SJSA1 (cell line): ENCODE measurements at regions not wholly inside any gene's neighbourhood (a gene's known extent, or its start where the extent isn't known, plus 50 kb on each side); places are given as distances from the start of the nearest gene placed in this dataset.
A peak's percentile ranks its signal among the peaks of the same experiment; 100 is the strongest.
"Not testable (repeated sequence)": the region's sequence is repeated elsewhere in the genome, so short reads cannot be mapped to it uniquely, and the experiment has no call there.

Experiments used
- DNase-seq, 2 experiments: peaks; one replicate each; pipeline ENCODE4 v3.0.0-alpha.2; 2015 to 2020; ENCODE audit warnings: low spot score in 2 of 2, low read depth in 1 of 2
- H3K27ac ChIP-seq: fragments of 250-450 bp; sonication (Bioruptor Pico); 2 replicates; pipeline ENCODE4 v1.5.1; 2020; ENCODE audit warnings: mild to moderate bottlenecking, moderate library complexity
- H3K27me3 ChIP-seq: fragments of 250-450 bp; sonication (Bioruptor Pico); replicated peaks from 2 replicates; pipeline ENCODE4 v1.5.1; 2020; ENCODE audit warnings: mild to moderate bottlenecking, moderate library complexity
- H3K36me3 ChIP-seq: fragments of 250-450 bp; sonication (Bioruptor Pico); 2 replicates; pipeline ENCODE4 v1.5.1; 2020; ENCODE audit warnings: mild to moderate bottlenecking
- H3K4me1 ChIP-seq: fragments of 250-450 bp; sonication (Bioruptor Pico); replicated peaks from 2 replicates; pipeline ENCODE4 v1.6.1; 2021; ENCODE audit warnings: mild to moderate bottlenecking
- H3K4me3 ChIP-seq: fragments of 250-450 bp; sonication (Bioruptor Pico); 2 replicates; pipeline ENCODE4 v1.5.1; 2020; ENCODE audit warnings: mild to moderate bottlenecking
- H3K9me3 ChIP-seq: fragments of 250-450 bp; sonication (Bioruptor Pico); replicated peaks from 2 replicates; pipeline ENCODE4 v1.5.1; 2020; ENCODE audit warnings: mild to moderate bottlenecking

DNA sequence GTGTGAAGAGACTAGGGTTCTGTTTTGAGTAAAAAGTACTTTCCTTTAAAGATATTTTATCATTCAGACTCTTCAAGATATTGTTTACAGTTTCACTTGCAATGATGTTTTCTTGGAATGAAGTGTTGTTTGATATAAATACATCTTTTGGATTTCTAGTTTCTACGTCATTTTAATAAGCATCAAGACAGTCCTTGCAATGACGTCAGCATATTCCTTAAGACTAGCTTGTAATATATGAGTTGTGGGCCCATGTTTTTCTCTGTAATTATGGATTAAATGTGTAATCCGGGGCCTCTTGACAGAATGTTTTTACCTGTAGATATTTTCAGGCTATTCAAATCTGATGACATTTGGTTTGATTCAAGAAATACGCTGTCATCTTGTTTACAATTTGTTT lies 66.1 kb downstream of the RBMX2 start:
- Histone ChIP-seq H3K27ac (no peak overlapping the region), H3K4me3 (no peak overlapping the region), H3K4me1 (no peaks in the 10 kb centered on the region), H3K9me3 (no peaks in the 10 kb centered on the region), H3K36me3 (no peaks in the 10 kb centered on the region), H3K27me3 (no peaks in the 10 kb centered on the region)
- no peak for DNase-seq

DNA sequence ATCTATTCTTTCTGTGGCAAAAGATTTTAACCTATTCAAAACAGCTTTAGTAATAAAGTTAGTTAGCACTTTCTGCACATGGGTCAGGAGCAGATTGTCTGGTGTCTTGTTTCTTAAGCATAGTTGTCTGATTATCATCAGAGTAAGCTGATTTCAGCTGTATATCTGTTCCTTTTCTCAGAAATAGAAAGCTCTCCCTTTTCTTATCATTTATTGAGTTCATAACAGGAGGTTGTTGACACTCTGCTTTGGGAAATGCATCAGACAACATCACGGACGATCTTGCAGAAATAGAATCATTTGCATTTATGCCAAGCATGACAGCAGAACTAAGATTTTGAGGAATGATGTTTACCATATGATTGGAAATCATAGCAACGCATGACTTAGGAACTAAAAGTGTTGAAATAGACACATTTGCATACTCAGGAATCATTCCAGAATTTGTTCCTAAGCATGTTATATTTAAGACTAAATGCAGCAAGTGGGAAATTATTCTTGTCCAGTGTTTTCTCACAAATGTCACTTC lies 66.7 kb downstream of the RBMX2 start:
- Histone ChIP-seq H3K9me3 (no peaks in the 10 kb centered on the region), H3K27ac (no peak overlapping the region), H3K4me1 (no peaks in the 10 kb centered on the region), H3K27me3 (no peaks in the 10 kb centered on the region), H3K4me3 (no peak overlapping the region), H3K36me3 (no peaks in the 10 kb centered on the region)
- DNase-seq, result no peak

DNA sequence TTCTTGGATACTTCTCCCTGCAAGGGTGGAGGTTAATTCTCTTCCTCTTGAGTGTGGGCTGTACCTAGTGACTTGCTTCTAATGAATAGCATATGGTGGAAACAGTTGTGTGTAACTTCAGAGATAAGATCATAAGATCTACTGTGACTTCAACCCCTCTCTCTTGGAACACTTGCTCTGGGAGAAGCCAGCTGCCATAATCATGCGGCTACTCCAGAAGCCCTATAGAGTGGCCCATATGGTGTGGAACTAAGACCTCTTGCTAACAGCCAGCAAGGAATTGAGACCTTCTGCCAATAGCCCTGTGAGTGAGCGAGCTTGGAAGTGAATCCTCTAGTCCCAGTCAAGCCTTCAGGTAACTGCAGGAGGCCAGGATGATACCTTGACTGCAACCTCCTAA lies 81.1 kb downstream of the RBMX2 start:
- H3K9me3 ChIP-seq, result no peaks in the 10 kb centered on the region
- no peak for DNase-seq

DNA sequence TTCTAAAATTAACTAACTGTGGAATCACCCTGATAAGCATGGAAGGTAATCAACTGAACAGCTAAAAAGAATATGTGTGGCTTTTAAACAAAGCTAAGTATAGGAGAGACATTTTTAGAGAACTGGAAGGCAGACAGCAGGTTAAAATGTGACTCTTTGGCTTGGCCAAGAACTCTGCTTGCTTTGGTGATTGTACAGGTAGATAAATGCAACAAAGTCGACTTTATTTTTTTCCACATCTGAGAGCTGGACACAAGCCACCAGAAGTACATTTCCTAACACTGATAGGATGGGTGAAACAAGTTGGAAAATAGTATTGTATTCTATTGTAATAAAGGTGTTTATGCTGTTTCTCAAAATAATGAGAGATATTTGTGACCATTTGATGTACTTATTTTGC lies 84.1 kb downstream of the RBMX2 start:
- H3K27me3 ChIP-seq, result no peaks in the 10 kb centered on the region

More for the DNA sequence above, 81.1 kb downstream of the RBMX2 start:
- no peak overlapping the region for H3K27ac ChIP-seq
- H3K36me3 ChIP-seq, result no peaks in the 10 kb centered on the region
- H3K4me3 ChIP-seq, result no peak overlapping the region
- H3K27me3 ChIP-seq, result no peaks in the 10 kb centered on the region
- H3K4me1 ChIP-seq, result no peaks in the 10 kb centered on the region

DNA sequence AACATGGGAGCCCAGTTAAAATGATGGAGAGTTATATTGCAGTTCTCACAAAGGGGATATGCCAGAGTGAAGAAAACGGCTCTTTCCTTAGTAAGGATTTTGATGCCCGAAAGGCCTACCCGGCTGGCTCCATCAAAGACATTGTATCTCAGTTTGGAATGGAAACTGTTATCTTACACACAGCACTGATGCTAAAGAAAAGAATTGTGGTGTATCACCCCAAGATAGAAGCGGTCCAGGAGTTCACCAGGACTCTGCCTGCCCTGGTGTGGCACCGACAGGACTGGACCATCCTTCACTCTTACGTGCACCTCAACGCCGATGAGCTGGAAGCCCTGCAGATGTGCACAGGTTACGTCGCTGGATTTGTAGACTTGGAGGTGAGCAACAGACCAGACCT lies 93.7 kb downstream of the RBMX2 start:
- not testable (repeated sequence) for H3K36me3 ChIP-seq, DNase-seq, H3K4me3 ChIP-seq, H3K9me3 ChIP-seq, H3K27me3 ChIP-seq, H3K27ac ChIP-seq, H3K4me1 ChIP-seq

More for the DNA sequence above, 84.1 kb downstream of the RBMX2 start:
- Histone ChIP-seq H3K36me3 (no peaks in the 10 kb centered on the region), H3K9me3 (no peaks in the 10 kb centered on the region), H3K4me3 (no peak overlapping the region), H3K27ac (no peak overlapping the region), H3K4me1 (no peaks in the 10 kb centered on the region)
- no peak for DNase-seq

DNA sequence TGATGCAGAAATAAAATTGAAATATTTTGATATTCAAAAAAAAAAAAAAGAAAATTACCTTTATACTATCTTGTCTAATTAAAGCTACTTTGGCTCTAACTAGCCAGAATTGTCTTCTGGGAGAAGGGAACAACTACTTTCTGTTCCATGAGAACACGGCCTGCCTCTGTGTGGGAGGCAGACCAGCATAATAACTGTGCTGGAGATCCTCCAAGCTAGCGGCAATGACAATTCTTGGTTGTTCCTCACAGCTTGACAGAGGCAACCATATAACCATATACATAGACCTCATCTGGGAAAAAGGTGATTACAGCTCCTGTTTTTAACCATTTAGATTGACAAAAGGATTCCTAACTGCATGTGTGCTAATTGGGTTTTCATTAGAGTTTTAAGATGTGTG lies 95.7 kb downstream of the RBMX2 start:
- no peak for DNase-seq
- H3K9me3 ChIP-seq, result no peaks in the 10 kb centered on the region
- H3K27ac ChIP-seq, result no peak overlapping the region
- no peak overlapping the region for H3K4me3 ChIP-seq
- H3K4me1 ChIP-seq, result no peaks in the 10 kb centered on the region
- H3K27me3 ChIP-seq, result no peaks in the 10 kb centered on the region
- no peaks in the 10 kb centered on the region for H3K36me3 ChIP-seq

DNA sequence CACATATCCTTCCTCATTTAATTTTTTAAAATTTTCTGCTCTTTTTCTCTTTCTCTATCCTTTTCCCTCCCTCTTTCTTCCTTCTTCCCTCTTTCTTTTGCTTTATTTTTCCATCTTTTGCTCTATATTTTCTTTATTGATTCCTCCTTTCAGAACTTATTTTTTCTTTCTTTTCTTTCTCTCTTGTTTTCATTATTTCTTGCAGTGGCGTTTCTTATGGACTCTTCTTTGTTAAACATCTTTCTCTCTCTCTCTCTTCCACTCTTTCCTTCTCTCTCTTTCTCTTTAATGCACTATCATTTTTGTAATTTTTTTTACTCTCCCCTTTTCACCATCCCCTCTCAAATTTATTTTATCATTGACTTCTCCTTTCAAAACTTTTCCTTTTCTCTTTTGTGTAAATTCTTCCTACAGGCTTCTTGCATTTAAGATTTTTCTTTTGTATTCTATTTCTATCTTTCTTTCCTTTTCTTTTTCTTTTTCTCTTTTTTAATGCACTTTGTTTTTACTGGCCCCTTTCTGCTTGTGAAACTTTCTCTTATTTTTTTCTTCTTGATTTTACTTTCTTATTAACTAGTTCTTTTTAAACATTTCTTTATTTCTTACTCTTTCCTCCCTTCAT lies 97.0 kb downstream of the RBMX2 start:
- H3K4me3 ChIP-seq, result no peak overlapping the region
- DNase-seq, result no peak
- no peaks in the 10 kb centered on the region for H3K27me3 ChIP-seq
- H3K4me1 ChIP-seq, result no peaks in the 10 kb centered on the region
- H3K27ac ChIP-seq, result no peak overlapping the region
- no peaks in the 10 kb centered on the region for H3K36me3 ChIP-seq
- H3K9me3 ChIP-seq, result no peaks in the 10 kb centered on the region

DNA sequence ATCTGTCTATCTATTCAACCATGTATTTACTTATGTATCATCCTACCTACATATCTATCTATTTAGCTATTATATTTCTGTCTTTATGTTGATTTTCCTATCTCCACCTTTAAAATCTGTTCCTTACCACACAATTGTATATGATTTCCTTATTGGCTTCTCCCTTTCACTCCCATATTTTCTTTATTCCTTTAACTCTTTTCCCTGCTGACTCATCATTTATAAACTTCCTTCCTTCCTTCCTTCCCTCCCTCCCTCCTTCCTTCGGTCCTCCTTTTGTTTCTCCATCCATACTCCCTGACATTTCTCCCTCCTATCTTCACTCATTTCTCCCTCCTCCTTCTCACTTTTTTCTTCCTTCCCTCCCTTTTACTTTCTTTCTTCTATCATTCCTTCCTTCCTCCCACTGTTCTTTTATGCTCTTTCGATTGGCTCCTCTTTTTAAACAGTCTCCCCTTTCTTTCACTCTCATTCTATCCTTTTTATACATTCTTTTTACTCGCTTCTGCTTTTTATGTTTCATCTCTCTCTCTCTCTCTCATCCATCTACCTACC lies 100.3 kb downstream of the RBMX2 start:
- no peaks in the 10 kb centered on the region for H3K4me1 ChIP-seq
- no peak overlapping the region for H3K4me3 ChIP-seq
- H3K27ac ChIP-seq, result no peak overlapping the region
- H3K36me3 ChIP-seq, result no peaks in the 10 kb centered on the region
- H3K27me3 ChIP-seq, result no peaks in the 10 kb centered on the region
- no peak for DNase-seq
- no peaks in the 10 kb centered on the region for H3K9me3 ChIP-seq

DNA sequence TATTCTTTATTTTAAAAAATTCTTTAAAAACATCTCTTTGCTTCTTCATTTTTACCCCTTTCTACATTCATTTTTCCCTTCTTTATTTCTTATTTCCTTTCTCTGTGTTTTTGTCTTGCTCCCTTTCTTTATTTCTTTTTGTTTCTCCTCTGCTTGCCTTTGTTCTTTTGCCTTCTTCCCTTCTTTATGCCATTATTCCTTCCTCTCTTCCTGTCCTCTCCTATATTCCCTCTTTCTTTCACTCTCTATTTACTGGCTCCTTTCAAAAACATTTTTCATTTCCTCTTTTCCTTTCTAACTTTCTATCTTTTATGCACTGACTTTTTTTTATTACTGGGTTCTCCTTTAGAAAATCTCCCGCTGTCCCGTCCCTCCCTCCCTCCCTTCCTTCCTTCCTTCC lies 102.2 kb downstream of the RBMX2 start:
- Histone ChIP-seq H3K4me1 (no peaks in the 10 kb centered on the region), H3K4me3 (no peak overlapping the region), H3K27me3 (no peaks in the 10 kb centered on the region), H3K36me3 (no peaks in the 10 kb centered on the region), H3K27ac (no peak overlapping the region), H3K9me3 (no peaks in the 10 kb centered on the region)
- DNase-seq, result no peak

DNA sequence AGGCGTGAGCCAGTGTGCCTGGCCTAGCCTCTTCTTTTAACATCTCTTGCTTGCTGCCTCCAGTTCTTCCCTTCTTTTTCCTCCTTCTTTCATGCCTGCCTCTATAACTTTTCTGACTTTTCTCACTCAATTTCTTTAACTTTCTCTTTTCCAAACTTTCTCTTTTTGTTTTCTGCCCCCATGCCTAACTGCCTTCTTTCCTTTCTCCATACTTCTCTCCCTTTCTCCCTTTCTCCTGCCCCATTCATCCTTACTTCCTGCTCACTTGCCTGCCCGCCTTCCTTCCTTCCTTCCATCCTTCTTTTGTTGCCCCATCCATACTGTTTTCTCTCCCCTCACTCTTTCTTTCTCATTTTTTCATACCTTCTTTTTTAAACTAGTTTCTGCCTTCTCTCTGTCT lies 105.2 kb downstream of the RBMX2 start:
- Histone ChIP-seq H3K27me3 (no peaks in the 10 kb centered on the region), H3K4me1 (no peaks in the 10 kb centered on the region), H3K9me3 (no peaks in the 10 kb centered on the region), H3K36me3 (no peaks in the 10 kb centered on the region), H3K4me3 (no peak overlapping the region), H3K27ac (no peak overlapping the region)
- no peak for DNase-seq

DNA sequence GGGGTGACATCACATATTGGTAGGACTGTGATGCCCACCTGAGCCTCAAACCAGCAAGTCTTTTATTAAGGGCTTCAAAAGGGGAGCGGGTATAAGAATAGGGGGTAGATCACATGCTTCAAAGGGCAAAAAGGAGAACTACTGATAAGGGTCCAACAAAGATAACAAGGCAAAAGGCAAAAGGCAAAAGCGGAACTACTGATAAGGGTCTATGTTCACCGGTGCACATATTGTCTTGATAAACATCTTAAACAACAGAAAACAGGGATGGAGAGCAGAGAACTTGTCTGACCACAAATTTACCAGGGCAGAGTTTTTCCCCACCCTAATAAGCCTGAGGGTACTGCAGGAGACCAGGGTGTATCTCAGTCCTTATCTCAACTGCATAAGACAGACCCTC lies 110.7 kb downstream of the RBMX2 start:
- not testable (repeated sequence) for H3K9me3 ChIP-seq, H3K4me3 ChIP-seq, DNase-seq, H3K4me1 ChIP-seq, H3K36me3 ChIP-seq, H3K27ac ChIP-seq, H3K27me3 ChIP-seq

DNA sequence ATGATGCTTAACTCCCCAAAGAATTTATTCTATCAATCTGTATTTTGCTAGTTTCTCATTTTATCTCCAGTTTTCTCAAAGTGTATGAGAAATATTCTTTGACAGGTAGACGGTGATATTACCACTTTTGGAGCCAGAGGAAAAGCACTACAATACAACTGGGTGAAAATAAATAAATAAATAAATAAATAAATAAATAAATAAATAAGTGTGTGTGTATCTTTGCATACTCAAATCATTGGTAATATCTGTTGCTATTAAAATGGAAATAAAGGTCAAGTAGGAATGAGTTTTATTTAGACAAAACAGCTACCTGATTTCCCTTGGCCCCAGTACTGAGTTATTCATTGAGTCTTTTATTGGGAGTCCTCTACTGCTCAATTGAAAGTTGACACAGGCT lies 114.3 kb downstream of the RBMX2 start:
- no peaks in the 10 kb centered on the region for H3K36me3 ChIP-seq
- H3K27ac ChIP-seq, result no peak overlapping the region
- H3K9me3 ChIP-seq, result no peaks in the 10 kb centered on the region
- no peaks in the 10 kb centered on the region for H3K4me1 ChIP-seq
- no peak overlapping the region for H3K4me3 ChIP-seq
- no peak for DNase-seq
- H3K27me3 ChIP-seq, result no peaks in the 10 kb centered on the region

DNA sequence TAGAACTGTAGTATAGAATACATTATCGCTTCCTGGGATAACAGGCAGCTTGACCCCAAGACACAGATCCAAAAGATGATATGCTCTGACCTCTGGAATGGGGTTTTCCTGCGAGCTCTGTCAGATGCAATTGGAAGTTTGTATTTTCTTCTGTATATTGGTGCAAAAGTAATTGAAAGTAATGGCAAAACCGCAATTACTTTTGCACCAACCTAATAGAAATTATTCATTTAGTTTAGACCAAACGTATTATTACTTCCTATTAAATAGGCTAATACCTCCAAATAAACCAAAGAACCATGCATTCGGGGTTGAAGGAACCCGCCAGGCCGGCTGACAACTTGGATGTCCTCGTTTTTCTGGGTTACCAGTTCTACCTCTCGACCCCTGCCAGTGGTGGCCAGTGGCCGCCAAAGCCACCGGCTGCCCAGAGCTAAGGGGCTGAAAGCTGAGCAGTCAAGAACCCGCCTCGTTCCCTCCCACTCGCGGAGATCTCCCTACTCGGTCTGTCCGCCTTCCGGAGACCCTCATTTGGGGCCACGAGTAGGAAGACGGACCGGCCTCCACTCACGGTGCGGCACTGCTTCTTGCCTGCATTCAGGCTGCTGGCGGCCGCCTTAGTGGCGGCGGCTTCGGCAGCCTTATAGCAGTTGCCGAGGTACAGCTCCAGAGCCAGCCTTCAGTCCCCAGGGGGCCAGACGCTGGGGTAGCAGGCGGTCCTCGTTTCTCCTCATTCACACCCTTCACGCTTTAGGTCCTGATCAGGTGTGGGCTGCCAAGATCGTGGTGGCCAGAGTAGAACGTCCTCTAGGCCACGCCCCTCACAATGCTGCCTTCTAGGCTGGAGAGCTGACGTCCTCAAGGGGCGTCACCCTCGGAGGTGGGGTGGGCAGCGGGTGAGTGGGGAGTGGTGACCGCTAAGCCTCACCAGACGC lies 121.9 kb downstream of the RBMX2 start:
- Histone ChIP-seq H3K27me3 (no peaks in the 10 kb centered on the region), H3K36me3 (no peaks in the 10 kb centered on the region), H3K4me3 (peak overlapping the region; percentile 28), H3K9me3 (no peaks in the 10 kb centered on the region), H3K27ac (no peak overlapping the region), H3K4me1 (no peaks in the 10 kb centered on the region)
- DNase-seq, result peak in 1 of 2 experiments; percentile 6
